HepG2 (cell line): ENCODE measurements at regions not wholly inside any gene's neighbourhood (a gene's known extent, or its start where the extent isn't known, plus 50 kb on each side); places are given as distances from the start of the nearest gene placed in this dataset.
A peak's percentile ranks its signal among the peaks of the same experiment; 100 is the strongest.

ENCODE experiments used
- AHR ChIP-seq: IDR thresholded peaks from 2 replicates; pipeline ENCODE4 v1.6.1; 2018; ENCODE audit warnings: missing genetic modification reagents, missing compliant biosample characterization
- BRCA1 ChIP-seq: sonication (generic); formaldehyde crosslinking; IDR thresholded peaks from 2 replicates; pipeline ENCODE4 v1.4.0; 2020; ENCODE audit warnings: missing genetic modification reagents
- CENPBD1 ChIP-seq: sonication (generic); formaldehyde crosslinking; IDR thresholded peaks from 2 replicates; pipeline ENCODE4 v1.8.0; 2022; ENCODE audit warnings: missing genetic modification reagents, low read depth, mild to moderate bottlenecking, borderline replicate concordance
- KLF11 ChIP-seq: IDR thresholded peaks from 2 replicates; pipeline ENCODE4 v1.6.1; 2016; ENCODE audit warnings: missing compliant biosample characterization
- MED1 ChIP-seq: sonication (generic); formaldehyde crosslinking; IDR thresholded peaks from 2 replicates; pipeline ENCODE4 v1.4.0; 2020; ENCODE audit warnings: missing genetic modification reagents
- MIXL1 ChIP-seq: IDR thresholded peaks from 2 replicates; pipeline ENCODE4 v1.6.1; 2016
- NR3C1 ChIP-seq: sonication (generic); formaldehyde crosslinking; IDR thresholded peaks from 2 replicates; pipeline ENCODE4 v1.4.0; 2020; ENCODE audit warnings: missing genetic modification reagents
- POGK ChIP-seq: sonication (generic); formaldehyde crosslinking; conservative IDR thresholded peaks from 2 replicates; pipeline ENCODE4 v1.8.0; 2022; ENCODE audit warnings: mild to moderate bottlenecking, moderate library complexity, missing genetic modification reagents
- POLR2AphosphoS2 ChIP-seq: IDR thresholded peaks from 2 replicates; pipeline ENCODE4 v1.6.1; 2011; ENCODE audit warnings: low read depth, low read length, improper control_type of control experiment
- USF2 ChIP-seq, 2 experiments: sonication (generic) in 1 of 2; formaldehyde crosslinking in 1 of 2; IDR thresholded peaks; 2 replicates each; pipeline versions ENCODE4 v1.5.1 to v1.6.1; 2011 to 2020; ENCODE audit warnings: borderline replicate concordance in 1 of 2, low read depth in 1 of 2, low read length in 1 of 2, mild to moderate bottlenecking in 1 of 2, missing genetic modification reagents in 1 of 2, moderate library complexity in 1 of 2
- ZBTB7B ChIP-seq: sonication (generic); formaldehyde crosslinking; IDR thresholded peaks from 2 replicates; pipeline ENCODE4 v1.4.0; 2020; ENCODE audit warnings: missing genetic modification reagents
- ZEB1 ChIP-seq: IDR thresholded peaks from 2 replicates; pipeline ENCODE4 v1.6.1; 2012; ENCODE audit warnings: mild to moderate bottlenecking, low read depth, inconsistent platforms; ENCODE audit not compliant: insufficient replicate concordance
- ZNF317 ChIP-seq: sonication (generic); formaldehyde crosslinking; IDR thresholded peaks from 2 replicates; pipeline ENCODE4 v1.5.0; 2020; ENCODE audit warnings: mild to moderate bottlenecking, missing genetic modification reagents
- ZNF772 ChIP-seq: sonication (generic); formaldehyde crosslinking; IDR thresholded peaks from 2 replicates; pipeline ENCODE4 v1.5.0; 2020; ENCODE audit warnings: mild to moderate bottlenecking, missing genetic modification reagents
- ZNF816 ChIP-seq: sonication (generic); formaldehyde crosslinking; IDR thresholded peaks from 2 replicates; pipeline ENCODE4 v1.8.0; 2022; ENCODE audit warnings: missing genetic modification reagents, mild to moderate bottlenecking, borderline replicate concordance
- TF ChIP-seq, protein P1 (sequence below): conservative IDR thresholded peaks from 2 replicates; pipeline ENCODE4 v1.6.1; 2018; ENCODE audit warnings: missing genetic modification reagents
- TF ChIP-seq, protein P2 (sequence below): IDR thresholded peaks from 2 replicates; pipeline ENCODE4 v1.6.1; 2016
- TF ChIP-seq, protein P3 (sequence below): sonication (generic); formaldehyde crosslinking; IDR thresholded peaks from 2 replicates; pipeline ENCODE4 v1.4.0; 2020; ENCODE audit warnings: missing genetic modification reagents

GRCh38 chr7:32427769-32428291 lies 62.4 kb downstream of the LSM5 start (continued):
- peak; percentile 95 for TF ChIP-seq KLF11 (CRISPR knock-in tag)
- TF ChIP-seq ZBTB7B (CRISPR knock-in tag) = 0 out of 2 replicates have a peak, but pooled peaks have one; percentile 29
- TF ChIP-seq ZEB1 = no peak
- TF ChIP-seq, protein P1, sequence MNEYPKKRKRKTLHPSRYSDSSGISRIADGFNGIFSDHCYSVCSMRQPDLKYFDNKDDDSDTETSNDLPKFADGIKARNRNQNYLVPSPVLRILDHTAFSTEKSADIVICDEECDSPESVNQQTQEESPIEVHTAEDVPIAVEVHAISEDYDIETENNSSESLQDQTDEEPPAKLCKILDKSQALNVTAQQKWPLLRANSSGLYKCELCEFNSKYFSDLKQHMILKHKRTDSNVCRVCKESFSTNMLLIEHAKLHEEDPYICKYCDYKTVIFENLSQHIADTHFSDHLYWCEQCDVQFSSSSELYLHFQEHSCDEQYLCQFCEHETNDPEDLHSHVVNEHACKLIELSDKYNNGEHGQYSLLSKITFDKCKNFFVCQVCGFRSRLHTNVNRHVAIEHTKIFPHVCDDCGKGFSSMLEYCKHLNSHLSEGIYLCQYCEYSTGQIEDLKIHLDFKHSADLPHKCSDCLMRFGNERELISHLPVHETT (CRISPR knock-in tag) = 0 out of 2 replicates have a peak, but pooled peaks have one; percentile 54
- peak; percentile 96 for TF ChIP-seq BRCA1 (CRISPR knock-in tag)
- no peak for TF ChIP-seq NR3C1 (CRISPR knock-in tag)
- peak; percentile 95 for TF ChIP-seq POGK (CRISPR knock-in tag)
- TF ChIP-seq USF2 (IDR thresholded peaks at IDR 0.05; ENCODE audit: low read depth, low read length) = no peak
- TF ChIP-seq USF2 (CRISPR knock-in tag; IDR thresholded peaks at IDR 0.05; ENCODE audit: borderline replicate concordance) = no peak
- TF ChIP-seq, protein P2, sequence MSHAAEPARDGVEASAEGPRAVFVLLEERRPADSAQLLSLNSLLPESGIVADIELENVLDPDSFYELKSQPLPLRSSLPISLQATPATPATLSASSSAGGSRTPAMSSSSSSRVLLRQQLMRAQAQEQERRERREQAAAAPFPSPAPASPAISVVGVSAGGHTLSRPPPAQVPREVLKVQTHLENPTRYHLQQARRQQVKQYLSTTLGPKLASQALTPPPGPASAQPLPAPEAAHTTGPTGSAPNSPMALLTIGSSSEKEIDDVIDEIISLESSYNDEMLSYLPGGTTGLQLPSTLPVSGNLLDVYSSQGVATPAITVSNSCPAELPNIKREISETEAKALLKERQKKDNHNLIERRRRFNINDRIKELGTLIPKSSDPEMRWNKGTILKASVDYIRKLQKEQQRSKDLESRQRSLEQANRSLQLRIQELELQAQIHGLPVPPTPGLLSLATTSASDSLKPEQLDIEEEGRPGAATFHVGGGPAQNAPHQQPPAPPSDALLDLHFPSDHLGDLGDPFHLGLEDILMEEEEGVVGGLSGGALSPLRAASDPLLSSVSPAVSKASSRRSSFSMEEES = peak; percentile 85
- TF ChIP-seq ZNF816 (CRISPR knock-in tag) = no peak
- peak; percentile 75; the same call in 1 of the 2 replicates for TF ChIP-seq ZNF772 (CRISPR knock-in tag)
- TF ChIP-seq, protein P3, sequence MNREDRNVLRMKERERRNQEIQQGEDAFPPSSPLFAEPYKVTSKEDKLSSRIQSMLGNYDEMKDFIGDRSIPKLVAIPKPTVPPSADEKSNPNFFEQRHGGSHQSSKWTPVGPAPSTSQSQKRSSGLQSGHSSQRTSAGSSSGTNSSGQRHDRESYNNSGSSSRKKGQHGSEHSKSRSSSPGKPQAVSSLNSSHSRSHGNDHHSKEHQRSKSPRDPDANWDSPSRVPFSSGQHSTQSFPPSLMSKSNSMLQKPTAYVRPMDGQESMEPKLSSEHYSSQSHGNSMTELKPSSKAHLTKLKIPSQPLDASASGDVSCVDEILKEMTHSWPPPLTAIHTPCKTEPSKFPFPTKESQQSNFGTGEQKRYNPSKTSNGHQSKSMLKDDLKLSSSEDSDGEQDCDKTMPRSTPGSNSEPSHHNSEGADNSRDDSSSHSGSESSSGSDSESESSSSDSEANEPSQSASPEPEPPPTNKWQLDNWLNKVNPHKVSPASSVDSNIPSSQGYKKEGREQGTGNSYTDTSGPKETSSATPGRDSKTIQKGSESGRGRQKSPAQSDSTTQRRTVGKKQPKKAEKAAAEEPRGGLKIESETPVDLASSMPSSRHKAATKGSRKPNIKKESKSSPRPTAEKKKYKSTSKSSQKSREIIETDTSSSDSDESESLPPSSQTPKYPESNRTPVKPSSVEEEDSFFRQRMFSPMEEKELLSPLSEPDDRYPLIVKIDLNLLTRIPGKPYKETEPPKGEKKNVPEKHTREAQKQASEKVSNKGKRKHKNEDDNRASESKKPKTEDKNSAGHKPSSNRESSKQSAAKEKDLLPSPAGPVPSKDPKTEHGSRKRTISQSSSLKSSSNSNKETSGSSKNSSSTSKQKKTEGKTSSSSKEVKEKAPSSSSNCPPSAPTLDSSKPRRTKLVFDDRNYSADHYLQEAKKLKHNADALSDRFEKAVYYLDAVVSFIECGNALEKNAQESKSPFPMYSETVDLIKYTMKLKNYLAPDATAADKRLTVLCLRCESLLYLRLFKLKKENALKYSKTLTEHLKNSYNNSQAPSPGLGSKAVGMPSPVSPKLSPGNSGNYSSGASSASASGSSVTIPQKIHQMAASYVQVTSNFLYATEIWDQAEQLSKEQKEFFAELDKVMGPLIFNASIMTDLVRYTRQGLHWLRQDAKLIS (CRISPR knock-in tag) = no peak
- TF ChIP-seq ZNF317 (CRISPR knock-in tag) = 0 out of 2 replicates have a peak, but pooled peaks have one; percentile 50
- no peak for TF ChIP-seq CENPBD1
- TF ChIP-seq AHR (CRISPR knock-in tag) = peak; percentile 97
- peak; percentile 47 for TF ChIP-seq MED1
- TF ChIP-seq MIXL1 (CRISPR knock-in tag) = peak; percentile 84; the same call in 1 of the 2 replicates
- no peak for TF ChIP-seq POLR2AphosphoS2
